Endodermal cell (in vitro differentiated cells): ENCODE measurements at regions not wholly inside any gene's neighbourhood (a gene's known extent, or its start where the extent isn't known, plus 50 kb on each side); places are given as distances from the start of the nearest gene placed in this dataset.

Source experiments
- DNase-seq: peaks from one replicate; pipeline ENCODE4 v3.0.0-alpha.2; 2017
- H3K27ac ChIP-seq: 2 replicates; pipeline ENCODE4 v1.5.1; 2013; ENCODE audit warnings: mild to moderate bottlenecking, low read depth, low read length, moderate library complexity
- H3K27me3 ChIP-seq: 2 replicates; pipeline ENCODE4 v1.6.1; 2013; ENCODE audit warnings: mild to moderate bottlenecking, low read length, moderate library complexity; ENCODE audit not compliant: insufficient read depth, control insufficient read depth, poor library complexity, severe bottlenecking
- H3K36me3 ChIP-seq: 2 replicates; pipeline ENCODE4 v1.7.0; 2013; ENCODE audit warnings: mild to moderate bottlenecking, low read length, moderate library complexity; ENCODE audit not compliant: control insufficient read depth, insufficient read depth
- H3K4me1 ChIP-seq: one replicate; pipeline ENCODE4 v1.7.0; 2013; ENCODE audit warnings: low read length; ENCODE audit not compliant: control insufficient read depth, insufficient read depth
- H3K4me3 ChIP-seq: 2 replicates; pipeline ENCODE4 v1.5.1; 2013; ENCODE audit warnings: mild to moderate bottlenecking, low read length, moderate library complexity
- H3K9ac ChIP-seq: 2 replicates; pipeline ENCODE4 v1.6.1; 2013; ENCODE audit warnings: mild to moderate bottlenecking, low read length, moderate library complexity; ENCODE audit not compliant: poor library complexity, severe bottlenecking; ENCODE audit errors: extremely low read depth
- H3K9me3 ChIP-seq: 2 replicates; pipeline ENCODE4 v1.6.1; 2013; ENCODE audit warnings: mild to moderate bottlenecking, low read length, moderate library complexity; ENCODE audit not compliant: control insufficient read depth
- H3K27ac Mint-ChIP-seq: 2 replicates; pipeline ENCODE4 v1.8.0; 2020; ENCODE audit warnings: mixed read lengths
- H3K27me3 Mint-ChIP-seq: 2 replicates; pipeline ENCODE4 v1.8.0; 2021; ENCODE audit warnings: mild to moderate bottlenecking, mixed read lengths; ENCODE audit not compliant: insufficient read depth
- H3K36me3 Mint-ChIP-seq: 2 replicates; pipeline ENCODE4 v1.8.0; 2020; ENCODE audit warnings: low read depth, mixed read lengths
- H3K4me1 Mint-ChIP-seq: 2 replicates; pipeline ENCODE4 v1.8.0; 2020; ENCODE audit warnings: mixed read lengths
- H3K4me3 Mint-ChIP-seq: 2 replicates; pipeline ENCODE4 v1.8.0; 2020; ENCODE audit warnings: mild to moderate bottlenecking, moderate library complexity, mixed read lengths
- H3K9me3 Mint-ChIP-seq: 2 replicates; pipeline ENCODE4 v1.8.0; 2020; ENCODE audit warnings: mild to moderate bottlenecking, mixed read lengths
- CTCF ChIP-seq: fragments of 200-600 bp; sonication (generic); conservative IDR thresholded peaks from 2 replicates; pipeline ENCODE4 v1.5.0; 2021; ENCODE audit warnings: antibody characterized with exemption, mild to moderate bottlenecking
- WGBS, 2 experiments: methylation state at CpG; one replicate each; pipeline versions ENCODE4 v1.1.5 to v1.1.7; 2013; ENCODE audit warnings: missing lambda C conversion rate in 2 of 2, mixed read lengths in 1 of 2; ENCODE audit not compliant: insufficient coverage in 1 of 2, insufficient read length in 1 of 2; 5-methylcytosine and 5-hydroxymethylcytosine counted together

GRCh38 chr6:80940571-80940970 lies 811.9 kb downstream of the TENT5A start:
- H3K9ac ChIP-seq, result no peak overlapping the region
- no peak overlapping the region for H3K27ac ChIP-seq
- H3K4me1 Mint-ChIP-seq, result peaks cover 12% of the 10 kb centered on the region
- H3K9me3 Mint-ChIP-seq, result peaks cover 22% of the 10 kb centered on the region
- H3K27me3 ChIP-seq, result no peaks in the 10 kb centered on the region
- no peaks in the 10 kb centered on the region for H3K36me3 ChIP-seq
- H3K4me3 ChIP-seq, result no peak overlapping the region
- H3K36me3 Mint-ChIP-seq, result peaks cover 8% of the 10 kb centered on the region
- no peak for DNase-seq
- H3K9me3 ChIP-seq, result peaks cover 32% of the 10 kb centered on the region
- H3K27ac Mint-ChIP-seq, result no peak overlapping the region
- H3K4me1 ChIP-seq, result no peaks in the 10 kb centered on the region
- H3K4me3 Mint-ChIP-seq, result no peak overlapping the region
- WGBS, 2 experiments, result no CpG with 5 or more reads among the region's 1 CpG
- no peak for TF ChIP-seq CTCF
- no peaks in the 10 kb centered on the region for H3K27me3 Mint-ChIP-seq

DNA sequence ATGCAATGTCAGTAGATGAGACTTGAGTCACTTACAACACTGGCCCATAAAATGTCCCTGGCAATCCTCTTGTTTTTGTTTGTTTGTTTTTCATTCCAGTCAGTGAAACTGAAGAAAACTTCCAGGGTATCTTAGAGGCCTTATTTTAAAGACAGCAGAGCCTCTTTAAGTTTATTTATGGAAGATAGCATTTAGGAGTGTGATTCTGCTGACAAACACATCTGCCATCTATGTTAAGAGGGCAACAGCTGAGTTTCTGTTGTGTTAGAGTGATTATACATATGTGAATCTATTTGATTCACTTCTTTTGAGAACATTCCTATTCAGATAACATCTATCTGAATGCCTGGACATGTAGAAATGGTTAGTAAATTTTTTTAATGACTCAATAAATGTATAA lies 812.6 kb downstream of the TENT5A start:
- peaks cover 8% of the 10 kb centered on the region for H3K36me3 Mint-ChIP-seq
- TF ChIP-seq CTCF, result no peak
- peaks cover 18% of the 10 kb centered on the region for H3K4me1 Mint-ChIP-seq
- H3K9me3 ChIP-seq, result peaks cover 32% of the 10 kb centered on the region
- no peak overlapping the region for H3K4me3 ChIP-seq
- peaks cover 22% of the 10 kb centered on the region for H3K9me3 Mint-ChIP-seq
- DNase-seq, result no peak
- no peaks in the 10 kb centered on the region for H3K27me3 Mint-ChIP-seq
- H3K4me1 ChIP-seq, result no peaks in the 10 kb centered on the region
- H3K27ac ChIP-seq, result no peak overlapping the region
- no peak overlapping the region for H3K9ac ChIP-seq
- H3K27ac Mint-ChIP-seq, result no peak overlapping the region
- H3K36me3 ChIP-seq, result no peaks in the 10 kb centered on the region
- H3K27me3 ChIP-seq, result no peaks in the 10 kb centered on the region
- H3K4me3 Mint-ChIP-seq, result no peak overlapping the region

DNA sequence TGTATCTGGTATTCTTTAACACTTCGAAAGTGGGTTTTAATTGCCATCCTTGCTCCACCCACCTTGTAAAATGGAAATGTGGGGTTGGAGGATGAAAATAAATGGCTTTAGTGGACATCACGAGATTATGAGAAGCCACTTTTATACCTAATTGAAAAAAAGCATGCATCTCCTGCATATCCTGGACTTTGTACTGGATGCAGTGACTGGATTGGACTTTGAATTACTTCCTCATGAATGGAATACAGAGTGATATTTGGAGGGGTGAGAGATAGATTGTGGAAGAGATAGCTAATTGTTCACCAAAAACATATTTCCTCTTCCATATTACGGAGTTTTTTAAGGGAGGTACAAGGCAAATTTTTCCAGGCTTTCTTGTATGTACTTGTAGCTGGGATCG lies 813.0 kb downstream of the TENT5A start:
- Histone ChIP-seq H3K4me1 (no peaks in the 10 kb centered on the region), H3K27ac (no peak overlapping the region), H3K4me3 (no peak overlapping the region), H3K27me3 (no peaks in the 10 kb centered on the region), H3K9me3 (peaks cover 36% of the 10 kb centered on the region), H3K9ac (no peak overlapping the region), H3K36me3 (no peaks in the 10 kb centered on the region)
- peaks cover 18% of the 10 kb centered on the region for H3K4me1 Mint-ChIP-seq
- WGBS, 2 experiments, result 96% methylated on average over 4 of the region's 4 CpGs; no CpG with 5 or more reads in 1 of the 2 experiments
- H3K27me3 Mint-ChIP-seq, result no peaks in the 10 kb centered on the region
- no peak for TF ChIP-seq CTCF
- H3K9me3 Mint-ChIP-seq, result peaks cover 24% of the 10 kb centered on the region
- peaks cover 10% of the 10 kb centered on the region for H3K36me3 Mint-ChIP-seq
- H3K4me3 Mint-ChIP-seq, result no peak overlapping the region
- H3K27ac Mint-ChIP-seq, result no peak overlapping the region
- no peak for DNase-seq
